Right lobe of liver (tissue), 6 donors: ENCODE measurements at regions not wholly inside any gene's neighbourhood (a gene's known extent, or its start where the extent isn't known, plus 50 kb on each side); places are given as distances from the start of the nearest gene placed in this dataset.

Source experiments
- ATAC-seq, 4 donors: fragments of 200-7000 bp; cut with Tn5 transposase; one replicate each; pipeline ENCODE4 v1.9.1; 2020; ENCODE audit warnings: mild to moderate bottlenecking in 4 of 4, moderate library complexity in 4 of 4
- DNase-seq, 3 donors: peaks; one replicate each; pipeline ENCODE4 v3.0.0-alpha.2; 2020
- H3K27ac ChIP-seq, 3 donors: fragments of 200-600 bp; one replicate each; pipeline ENCODE4 v1.8.0; 2022
- H3K27me3 ChIP-seq, 2 donors: fragments of 200-600 bp; one replicate each; pipeline ENCODE4 v1.8.0; 2022
- H3K36me3 ChIP-seq, 4 donors: fragments of 200-600 bp; sonication (generic) in 1 of 4; one replicate each; pipeline versions ENCODE4 v1.5.1 to v1.8.0; 2017 to 2022; ENCODE audit warnings: control low read depth in 1 of 4
- H3K4me1 ChIP-seq, 4 donors: fragments of 200-600 bp; sonication (generic) in 1 of 4; one replicate each; pipeline versions ENCODE4 v1.5.1 to v1.8.0; 2017 to 2022; ENCODE audit warnings: control low read depth in 1 of 4
- H3K4me3 ChIP-seq, 3 donors: fragments of 200-600 bp; one replicate each; pipeline ENCODE4 v1.8.0; 2022
- H3K9me3 ChIP-seq, 4 donors: fragments of 200-600 bp; sonication (generic) in 1 of 4; one replicate each; pipeline versions ENCODE4 v1.5.1 to v1.8.0; 2017 to 2022; ENCODE audit warnings: control low read depth in 1 of 4
- CTCF ChIP-seq, 4 donors: fragments of 200-600 bp in 3 of 4; fragments of 450-650 bp in 1 of 4; IDR thresholded peaks; one replicate each; pipeline versions ENCODE4 v1.5.1 to v1.8.0; 2016 to 2022; ENCODE audit warnings: antibody characterized with exemption in 4 of 4, mild to moderate bottlenecking in 2 of 4
- POLR2A ChIP-seq: fragments of 450-650 bp; IDR thresholded peaks from one replicate; pipeline ENCODE4 v1.6.1; 2017; ENCODE audit warnings: antibody characterized with exemption, mild to moderate bottlenecking
- WGBS: methylation state at CpG from one replicate; pipeline ENCODE4 v1.1.6; 2018; ENCODE audit warnings: low coverage, low lambda C conversion rate; ENCODE audit not compliant: insufficient coverage; ENCODE audit errors: missing lambda C conversion rate; 5-methylcytosine and 5-hydroxymethylcytosine counted together
- intact Hi-C, 2 donors: fragments of 100-400 bp; cut with DNase I; formaldehyde crosslinking; loops; one replicate each; pipeline versions ENCODE4 v1.11.2 to v1.14.1; 2022
- donor health status: DM: no; HTN: yes; CAD: no.
- donor health status: DM: no; HTN: no; CAD: no.
- donor health status: DM: no; HTN: no; CAD: no.
- donor health status: DM: no; HTN: yes; CAD: no.
- donor health status: DM: no; HTN: yes; CAD: no.

- intact Hi-C loops: no loop called here
- Histone ChIP-seq H3K27me3 (no peaks in the 10 kb centered on the region), H3K27ac (no peak overlapping the region), H3K4me1 (no peaks in the 10 kb centered on the region), H3K36me3 (no peaks in the 10 kb centered on the region), H3K4me3 (no peak overlapping the region), H3K9me3 (no peaks in the 10 kb centered on the region)
- no peak for TF ChIP-seq CTCF (IDR thresholded peaks at IDR 0.05)
- no peak for TF ChIP-seq POLR2A
- ATAC-seq (no peak), DNase-seq (no peak)
Observed at GRCh38 chr10:111516144-111516543, 439.3 kb downstream of the ADRA2A start.

GRCh38 chr10:111522141-111522540, 445.3 kb downstream of the ADRA2A start:
- 29% methylated on average over 1 of the region's 1 CpG for WGBS
- no peaks in the 10 kb centered on the region for H3K9me3 ChIP-seq
- ATAC-seq: no peak
- no peaks in the 10 kb centered on the region for H3K27me3 ChIP-seq
- no peaks in the 10 kb centered on the region for H3K36me3 ChIP-seq
- no peaks in the 10 kb centered on the region for H3K4me1 ChIP-seq
- no peak for TF ChIP-seq POLR2A
- no peak for TF ChIP-seq CTCF (IDR thresholded peaks at IDR 0.05)
- H3K4me3 ChIP-seq: no peak overlapping the region
- no peak for DNase-seq
- no peak overlapping the region for H3K27ac ChIP-seq
- intact Hi-C loops: no loop called here

GRCh38 chr10:111522551-111522950, 445.7 kb downstream of the ADRA2A start:
- WGBS: 71% methylated on average over 1 of the region's 2 CpGs
- DNase-seq: no peak
- Histone ChIP-seq H3K4me1 (no peaks in the 10 kb centered on the region), H3K9me3 (no peaks in the 10 kb centered on the region), H3K36me3 (no peaks in the 10 kb centered on the region), H3K27ac (no peak overlapping the region), H3K4me3 (no peak overlapping the region), H3K27me3 (no peaks in the 10 kb centered on the region)
- no peak for TF ChIP-seq POLR2A
- TF ChIP-seq CTCF (IDR thresholded peaks at IDR 0.05): no peak
- ATAC-seq: no peak
- intact Hi-C loops: no loop called here

GRCh38 chr10:111523016-111523415, 446.2 kb downstream of the ADRA2A start:
- Histone ChIP-seq H3K4me1 (no peaks in the 10 kb centered on the region), H3K27me3 (no peaks in the 10 kb centered on the region), H3K36me3 (no peaks in the 10 kb centered on the region), H3K4me3 (no peak overlapping the region), H3K9me3 (no peaks in the 10 kb centered on the region), H3K27ac (no peak overlapping the region)
- ATAC-seq (no peak), DNase-seq (no peak)
- intact Hi-C loops: no loop called here
- TF ChIP-seq POLR2A (no peak), CTCF (IDR thresholded peaks at IDR 0.05) (no peak)
- no CpG with 5 or more reads among the region's 2 CpGs for WGBS

- H3K9me3 ChIP-seq: no peaks in the 10 kb centered on the region
- WGBS: 23% methylated on average over 3 of the region's 3 CpGs
- H3K36me3 ChIP-seq: no peaks in the 10 kb centered on the region
- no peaks in the 10 kb centered on the region for H3K27me3 ChIP-seq
- no peak for DNase-seq
- intact Hi-C loops: no loop called here
- peak in 3 of 4 donors; percentile 33 to 81 (median 43) for ATAC-seq
- TF ChIP-seq CTCF (IDR thresholded peaks at IDR 0.05) (no peak), POLR2A (no peak)
- no peak overlapping the region for H3K4me3 ChIP-seq
- no peaks in the 10 kb centered on the region for H3K4me1 ChIP-seq
- no peak overlapping the region for H3K27ac ChIP-seq
Observed at GRCh38 chr10:111524134-111524533, 447.3 kb downstream of the ADRA2A start.
